Prostate gland (tissue), 2 donors: ENCODE measurements at regions not wholly inside any gene's neighbourhood (a gene's known extent, or its start where the extent isn't known, plus 50 kb on each side); places are given as distances from the start of the nearest gene placed in this dataset.

Source experiments
- DNase-seq: peaks from one replicate; pipeline ENCODE4 v3.0.0-alpha.2; 2019; ENCODE audit warnings: low spot score
- H3K27ac ChIP-seq, 2 donors: fragments of 200-600 bp; sonication (generic); 2 replicates each; pipeline ENCODE4 v1.5.1; 2017 to 2019
- H3K27me3 ChIP-seq: fragments of 200-600 bp; sonication (generic); replicated peaks from 2 replicates; pipeline ENCODE4 v1.5.1; 2019; ENCODE audit not compliant: insufficient read depth
- H3K36me3 ChIP-seq, 2 donors: fragments of 200-600 bp; sonication (generic); 1 replicate in 1 of 2; 2 replicates in 1 of 2; pipeline versions ENCODE4 v1.5.1 to v1.8.1; 2017 to 2019
- H3K4me1 ChIP-seq: fragments of 200-600 bp; sonication (generic); replicated peaks from 2 replicates; pipeline ENCODE4 v1.5.1; 2019
- H3K4me3 ChIP-seq, 2 donors: fragments of 200-600 bp; sonication (generic); 2 replicates each; pipeline ENCODE4 v1.5.1; 2017 to 2019
- H3K9me3 ChIP-seq: fragments of 200-600 bp; sonication (generic); 2 replicates; pipeline ENCODE4 v1.5.1; 2017
- CTCF ChIP-seq, 4 experiments: fragments of 200-600 bp in 2 of 4; fragments of 450-650 bp in 2 of 4; sonication (generic) in 2 of 4; IDR thresholded peaks; 1 replicate in 3 of 4; 2 replicates in 1 of 4; pipeline ENCODE4 v1.5.1; 2016 to 2019; ENCODE audit warnings: antibody characterized with exemption in 4 of 4, mild to moderate bottlenecking in 2 of 4, moderate library complexity in 2 of 4
- POLR2A ChIP-seq: fragments of 450-650 bp; IDR thresholded peaks from one replicate; pipeline ENCODE4 v1.6.1; 2016; ENCODE audit warnings: antibody characterized with exemption, mild to moderate bottlenecking
- POLR2AphosphoS5 ChIP-seq: sonication (generic); formaldehyde crosslinking; IDR thresholded peaks from one replicate; pipeline ENCODE4 v1.6.1; 2017; ENCODE audit warnings: antibody characterized with exemption
- WGBS: methylation state at CpG from one replicate; pipeline ENCODE4 v1.1.5; 2018; 5-methylcytosine and 5-hydroxymethylcytosine counted together
- intact Hi-C: fragments of 100-400 bp; cut with DNase I; formaldehyde crosslinking; loops from one replicate; pipeline ENCODE4 v1.14.2; 2022

GRCh38 chr6:90654806-90655205, 67.9 kb upstream of the MAP3K7 start:
- no peaks in the 10 kb centered on the region for H3K27me3 ChIP-seq
- DNase-seq: no peak
- no peak for TF ChIP-seq CTCF (IDR thresholded peaks at IDR 0.05)
- TF ChIP-seq POLR2A: no peak
- no peak for TF ChIP-seq POLR2AphosphoS5
- H3K27ac ChIP-seq: no peak overlapping the region
- H3K4me1 ChIP-seq: no peaks in the 10 kb centered on the region
- WGBS: 93% methylated on average over 5 of the region's 5 CpGs
- H3K9me3 ChIP-seq: no peaks in the 10 kb centered on the region
- intact Hi-C loops: no loop called here
- H3K36me3 ChIP-seq: no peaks in the 10 kb centered on the region
- no peak overlapping the region for H3K4me3 ChIP-seq

GRCh38 chr6:90654166-90654565, 67.3 kb upstream of the MAP3K7 start:
- Histone ChIP-seq H3K4me3 (no peak overlapping the region), H3K27me3 (no peaks in the 10 kb centered on the region), H3K4me1 (no peaks in the 10 kb centered on the region), H3K36me3 (no peaks in the 10 kb centered on the region), H3K27ac (no peak overlapping the region), H3K9me3 (no peaks in the 10 kb centered on the region)
- intact Hi-C loops: no loop called here
- no peak for TF ChIP-seq POLR2AphosphoS5
- TF ChIP-seq CTCF (IDR thresholded peaks at IDR 0.05): no peak
- TF ChIP-seq POLR2A: no peak
- 63% methylated on average over 8 of the region's 8 CpGs for WGBS
- no peak for DNase-seq

GRCh38 chr6:90653750-90654149, 66.9 kb upstream of the MAP3K7 start:
- no peak for DNase-seq
- TF ChIP-seq CTCF (IDR thresholded peaks at IDR 0.05): no peak
- TF ChIP-seq POLR2AphosphoS5: no peak
- no peak for TF ChIP-seq POLR2A
- H3K9me3 ChIP-seq: no peaks in the 10 kb centered on the region
- no peaks in the 10 kb centered on the region for H3K27me3 ChIP-seq
- H3K27ac ChIP-seq: no peak overlapping the region
- intact Hi-C loops: no loop called here
- H3K4me1 ChIP-seq: no peaks in the 10 kb centered on the region
- H3K4me3 ChIP-seq: no peak overlapping the region
- WGBS: 73% methylated on average over 5 of the region's 5 CpGs
- H3K36me3 ChIP-seq: no peaks in the 10 kb centered on the region

DNA sequence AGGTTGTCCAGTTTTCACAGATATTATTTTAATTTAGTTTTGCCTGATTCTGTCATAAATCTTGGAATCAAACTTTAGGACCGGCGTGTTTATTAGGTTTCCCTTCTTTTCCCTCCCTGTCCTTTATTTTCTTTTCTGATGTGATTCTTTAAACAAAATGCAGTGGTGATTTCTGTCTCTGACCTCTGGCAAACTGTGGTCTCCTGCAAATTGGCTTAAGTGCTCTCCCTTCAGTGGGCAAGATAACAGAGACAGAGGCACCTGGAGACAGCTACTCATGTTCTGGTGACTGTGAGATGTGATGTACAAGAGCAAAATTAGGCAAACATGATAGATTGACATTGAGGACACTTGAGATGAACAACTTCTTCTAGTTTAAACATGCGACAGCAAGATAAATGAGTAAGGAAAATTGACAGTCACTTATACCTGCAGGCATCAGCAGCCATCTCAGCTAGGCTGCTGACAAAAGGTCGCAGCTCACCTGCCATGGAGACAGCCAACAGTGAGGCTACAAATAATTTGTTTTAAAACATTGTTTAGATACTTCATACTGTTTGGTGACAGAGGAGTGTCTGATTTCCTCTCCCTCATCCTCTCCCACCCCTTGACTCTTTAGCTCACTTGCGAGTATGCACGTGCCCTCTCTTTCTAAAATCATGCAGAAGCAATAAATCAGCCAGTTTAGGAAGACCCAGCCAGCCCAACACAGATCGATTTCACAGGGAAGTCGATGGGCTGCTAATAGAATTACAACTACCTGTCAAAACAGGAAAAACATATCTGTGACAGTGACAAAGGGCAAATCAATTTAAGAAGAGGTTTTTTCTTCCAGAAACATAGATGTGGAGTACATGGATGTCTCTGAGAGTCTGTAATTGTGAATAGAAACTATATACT, 63.4 kb upstream of the MAP3K7 start:
- intact Hi-C loops: no loop called here
- no peak overlapping the region for H3K4me3 ChIP-seq
- WGBS: 44% methylated on average over 8 of the region's 8 CpGs

More for the DNA sequence above, 63.4 kb upstream of the MAP3K7 start:
- Histone ChIP-seq H3K36me3 (no peaks in the 10 kb centered on the region), H3K9me3 (no peaks in the 10 kb centered on the region), H3K27me3 (no peaks in the 10 kb centered on the region), H3K4me1 (no peaks in the 10 kb centered on the region), H3K27ac (no peak overlapping the region)
- no peak for DNase-seq
- TF ChIP-seq POLR2A: no peak
- TF ChIP-seq CTCF (IDR thresholded peaks at IDR 0.05): no peak
- no peak for TF ChIP-seq POLR2AphosphoS5
